Right lobe of liver (tissue), 4 donors: ENCODE measurements at regions not wholly inside any gene's neighbourhood (a gene's known extent, or its start where the extent isn't known, plus 50 kb on each side); places are given as distances from the start of the nearest gene placed in this dataset.

Experiments
- CTCF ChIP-seq, 4 donors: fragments of 200-600 bp in 3 of 4; fragments of 450-650 bp in 1 of 4; IDR thresholded peaks; one replicate each; pipeline versions ENCODE4 v1.5.1 to v1.8.0; 2016 to 2022; ENCODE audit warnings: antibody characterized with exemption in 4 of 4, mild to moderate bottlenecking in 2 of 4
- POLR2A ChIP-seq: fragments of 450-650 bp; IDR thresholded peaks from one replicate; pipeline ENCODE4 v1.6.1; 2017; ENCODE audit warnings: antibody characterized with exemption, mild to moderate bottlenecking
- donor health status: DM: no; HTN: no; CAD: no.
- donor health status: DM: no; HTN: no; CAD: no.
- donor health status: DM: no; HTN: yes; CAD: no.

DNA sequence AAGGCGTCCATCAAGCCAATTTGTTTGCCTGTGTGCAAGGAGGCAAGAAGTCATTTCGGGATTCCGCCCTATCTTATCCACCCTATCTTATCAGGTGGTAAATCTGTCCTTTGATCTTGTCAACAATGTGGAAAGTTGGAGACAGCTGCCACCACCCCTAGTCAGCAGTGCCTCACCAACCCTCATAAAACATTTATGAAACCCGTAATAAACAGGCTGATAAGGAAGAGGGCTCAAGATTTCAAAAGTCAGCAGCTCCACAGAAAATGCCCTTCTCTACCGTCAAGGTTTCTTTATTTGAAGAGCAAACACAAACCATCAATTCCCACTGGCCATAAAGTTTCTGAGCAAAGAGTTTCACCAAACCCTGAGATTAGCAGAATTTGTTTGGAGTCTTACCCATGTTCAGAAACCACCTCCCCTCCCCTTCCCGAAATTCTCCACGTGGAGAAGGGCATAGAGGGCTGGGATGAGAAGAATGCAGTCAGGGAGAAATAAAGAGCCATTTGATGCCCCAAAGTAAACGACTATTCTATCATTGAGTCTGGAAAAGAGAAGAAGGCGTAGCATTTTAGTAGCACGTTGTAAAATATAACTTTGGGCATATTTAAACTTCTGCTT, 196.0 kb upstream of the GPR12 start:
- TF ChIP-seq CTCF (IDR thresholded peaks at IDR 0.05) = no peak
- TF ChIP-seq POLR2A = no peak
